HG03025 (cell line): ENCODE measurements at regions not wholly inside any gene's neighbourhood (a gene's known extent, or its start where the extent isn't known, plus 50 kb on each side); places are given as distances from the start of the nearest gene placed in this dataset.

Experiments used
- ATAC-seq: cut with Tn5 transposase; IDR thresholded peaks from one replicate; pipeline ENCODE4 v1.9.1; 2021; ENCODE audit warnings: mild to moderate bottlenecking, moderate library complexity; ENCODE audit not compliant: unreplicated experiment, low FRiP score

GRCh38 chr13:29961036-29961670, 110.7 kb upstream of the UBL3 start:
- ATAC-seq: no peak

GRCh38 chr13:29959603-29960002, 109.2 kb upstream of the UBL3 start:
- no peak for ATAC-seq

- ATAC-seq: no peak
Measured at GRCh38 chr13:29959086-29959485, 108.7 kb upstream of the UBL3 start.

DNA sequence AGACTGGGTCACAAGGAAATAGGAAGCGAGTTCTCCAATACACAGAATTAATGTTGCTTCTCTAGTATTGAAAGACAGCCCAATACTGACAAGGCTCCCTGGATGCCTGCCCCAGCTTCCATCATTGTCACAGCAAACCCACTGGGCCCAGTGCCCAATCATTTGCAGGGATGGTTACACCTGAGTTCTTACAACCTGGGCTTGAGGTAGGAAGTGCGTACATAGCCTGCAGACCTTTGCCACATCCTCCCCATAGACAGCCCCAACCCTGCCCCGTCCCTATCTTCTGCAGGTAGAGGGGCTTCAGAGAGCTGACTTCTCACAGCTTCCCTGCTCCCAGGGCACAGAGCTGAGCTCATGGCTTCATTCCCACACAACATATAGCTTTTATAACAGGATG, 108.1 kb upstream of the UBL3 start:
- ATAC-seq: no peak

DNA sequence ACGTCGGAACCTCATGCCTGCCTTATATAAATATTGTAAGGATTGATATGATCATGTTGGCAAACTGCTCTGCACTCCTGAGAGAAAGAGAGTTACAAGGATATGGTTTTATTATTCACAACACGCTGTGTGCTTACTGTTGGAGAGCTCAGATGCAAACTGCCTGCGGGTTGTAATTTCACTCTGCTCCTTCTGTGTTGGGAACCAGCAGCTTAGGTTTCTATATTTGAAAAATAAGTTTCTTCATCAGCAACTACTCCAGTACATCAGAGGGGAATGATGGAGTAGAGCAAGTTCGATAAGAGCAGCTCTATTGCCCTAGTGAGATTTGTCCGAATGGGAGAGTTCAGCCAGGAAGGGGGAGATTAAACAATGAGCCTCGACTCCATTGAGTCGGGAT, 106.9 kb upstream of the UBL3 start:
- no peak for ATAC-seq

DNA sequence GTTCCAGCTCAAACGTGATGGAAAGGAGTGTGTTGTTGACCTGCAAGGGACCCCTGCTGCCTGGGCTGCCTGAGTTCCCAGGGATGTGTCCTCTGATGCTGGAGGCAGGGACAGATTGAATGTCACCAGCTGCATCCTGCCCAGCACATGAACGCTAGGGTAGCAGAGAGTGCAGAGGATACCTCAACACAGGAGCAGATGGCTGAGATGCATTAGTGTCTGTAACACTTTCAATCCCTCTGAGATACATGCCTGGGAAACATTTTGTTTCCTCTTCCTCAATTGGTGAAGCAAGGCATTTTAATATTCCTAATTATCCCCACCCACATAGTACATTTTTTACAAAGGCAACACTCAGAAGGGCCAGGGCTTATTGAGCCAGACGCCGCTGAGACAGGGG, 106.4 kb upstream of the UBL3 start:
- no peak for ATAC-seq

DNA sequence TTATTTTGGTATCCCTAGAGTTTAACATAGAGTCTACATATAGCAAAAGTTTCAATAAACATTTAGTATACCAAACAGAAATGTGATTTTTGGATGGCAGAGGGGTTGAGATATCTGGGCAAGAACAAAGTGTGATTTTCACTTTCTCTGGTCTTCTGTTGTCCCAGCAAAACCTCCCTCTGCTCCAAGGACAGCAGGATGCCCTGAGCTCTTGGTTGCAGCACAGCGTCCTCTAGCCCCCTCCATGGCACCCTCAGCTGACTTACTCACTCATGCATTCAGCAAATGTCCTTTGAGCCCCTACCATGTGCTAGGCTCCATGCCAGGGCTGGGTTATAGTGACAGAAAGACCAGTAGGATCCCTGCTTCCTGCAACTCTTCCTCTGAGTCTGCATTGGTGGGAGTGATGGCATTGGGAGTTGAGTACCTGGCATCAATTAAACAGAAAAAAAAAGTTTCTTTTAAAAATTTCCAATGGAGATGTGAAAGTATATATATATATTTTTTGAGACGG, 104.8 kb upstream of the UBL3 start:
- no peak for ATAC-seq

GRCh38 chr13:29954082-29955028, 103.9 kb upstream of the UBL3 start:
- no peak for ATAC-seq

GRCh38 chr13:29953542-29953941, 103.1 kb upstream of the UBL3 start:
- no peak for ATAC-seq

GRCh38 chr13:29952245-29952644, 101.8 kb upstream of the UBL3 start:
- ATAC-seq: no peak

DNA sequence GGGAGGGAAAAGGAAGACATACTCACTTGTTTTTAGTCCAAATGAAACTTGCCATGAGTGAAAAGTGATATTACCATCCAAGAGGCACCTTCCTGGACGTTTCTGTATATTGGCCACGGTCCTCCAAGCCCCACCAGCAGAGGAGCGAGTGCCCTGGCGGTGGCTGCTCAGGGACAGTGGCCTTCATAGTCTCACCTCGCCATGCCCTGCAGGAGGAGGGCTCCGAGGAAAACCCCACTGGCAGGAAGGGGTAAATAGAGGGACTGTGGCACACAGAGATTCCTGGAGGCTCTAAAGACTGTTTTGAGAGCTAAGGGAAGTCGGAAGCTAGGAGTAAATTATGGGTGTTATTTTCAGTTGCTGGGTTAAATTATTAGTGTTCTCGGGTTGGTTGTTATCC, 98.4 kb upstream of the UBL3 start:
- no peak for ATAC-seq

DNA sequence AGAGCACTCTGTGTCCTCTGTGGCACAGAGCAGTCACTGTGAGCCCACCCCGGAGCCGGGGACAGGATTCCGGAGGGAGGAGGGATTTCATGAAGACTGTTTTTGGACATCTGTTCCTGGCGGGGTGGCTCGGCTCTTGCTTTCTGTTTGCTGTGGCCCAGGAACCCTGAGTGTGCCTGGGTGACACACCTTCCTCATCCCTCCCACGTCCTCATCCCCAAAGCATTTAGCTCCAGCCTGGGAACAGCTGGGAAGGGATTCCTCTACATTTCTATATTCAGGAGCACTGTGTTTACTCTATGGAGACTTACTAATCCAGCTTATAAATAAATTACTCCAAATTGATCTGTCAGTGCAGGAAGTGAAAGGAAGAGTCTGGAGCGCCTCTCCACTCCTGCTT, 97.8 kb upstream of the UBL3 start:
- ATAC-seq: no peak

DNA sequence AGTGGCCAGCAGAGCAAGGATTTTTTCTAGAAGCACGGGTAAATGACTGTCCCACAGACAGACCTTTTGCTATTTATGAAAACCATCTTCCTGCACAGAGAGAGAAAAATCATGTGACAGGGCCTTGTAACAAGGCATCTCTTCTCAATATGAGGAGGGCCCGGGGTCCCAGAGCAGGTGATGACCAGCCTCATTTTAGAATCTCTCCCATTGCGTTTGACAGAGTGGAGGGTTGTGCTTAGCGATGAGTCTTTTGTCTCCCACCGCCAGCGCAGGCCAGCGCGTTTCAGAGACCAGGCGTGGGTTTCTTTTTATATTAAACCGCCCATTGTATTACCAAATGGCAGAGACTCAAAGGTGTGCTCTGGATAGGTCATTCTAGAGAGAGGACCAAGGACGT, 97.4 kb upstream of the UBL3 start:
- ATAC-seq: no peak

GRCh38 chr13:29946093-29946492, 95.7 kb upstream of the UBL3 start:
- no peak for ATAC-seq

DNA sequence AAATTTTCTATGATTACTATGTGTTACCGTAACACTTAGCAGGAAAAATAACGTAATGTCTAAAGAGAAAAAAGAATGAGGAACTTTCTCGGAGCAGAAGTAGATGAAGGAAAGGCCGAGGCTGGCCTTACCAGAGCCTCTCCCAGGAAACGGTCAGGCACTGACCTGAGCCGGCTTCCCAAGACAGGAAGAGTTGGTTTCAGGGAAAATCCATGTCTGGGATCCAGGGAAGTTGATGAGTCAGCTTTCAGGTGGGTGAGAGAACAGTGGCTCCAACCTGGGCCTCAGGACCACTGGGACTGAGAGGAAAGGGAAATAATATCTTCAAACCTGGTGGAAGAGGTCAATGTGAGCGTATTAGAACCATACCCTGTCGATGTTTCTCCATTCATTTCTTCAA, 93.3 kb upstream of the UBL3 start:
- no peak for ATAC-seq

- no peak for ATAC-seq
Measured at GRCh38 chr13:29943273-29943672, 92.9 kb upstream of the UBL3 start.

DNA sequence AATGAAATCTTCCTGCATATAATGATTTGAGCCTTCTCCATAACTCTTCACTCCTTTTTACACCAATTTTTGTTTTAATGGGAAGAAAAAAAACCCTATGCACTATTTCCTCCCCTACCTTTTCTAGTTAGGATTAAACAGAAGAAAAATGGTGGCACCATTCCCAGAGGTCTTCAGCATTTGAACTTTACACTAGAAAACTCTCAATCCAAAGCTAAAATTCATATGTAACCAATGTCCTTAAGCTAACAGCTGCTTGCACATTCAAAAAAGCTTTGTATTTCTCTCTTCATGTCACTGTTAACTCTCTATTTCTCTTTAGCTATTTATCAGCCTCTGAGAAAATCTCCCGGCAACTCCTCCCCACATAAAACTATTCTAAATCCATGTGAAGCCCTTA, 90.3 kb upstream of the UBL3 start:
- no peak for ATAC-seq

DNA sequence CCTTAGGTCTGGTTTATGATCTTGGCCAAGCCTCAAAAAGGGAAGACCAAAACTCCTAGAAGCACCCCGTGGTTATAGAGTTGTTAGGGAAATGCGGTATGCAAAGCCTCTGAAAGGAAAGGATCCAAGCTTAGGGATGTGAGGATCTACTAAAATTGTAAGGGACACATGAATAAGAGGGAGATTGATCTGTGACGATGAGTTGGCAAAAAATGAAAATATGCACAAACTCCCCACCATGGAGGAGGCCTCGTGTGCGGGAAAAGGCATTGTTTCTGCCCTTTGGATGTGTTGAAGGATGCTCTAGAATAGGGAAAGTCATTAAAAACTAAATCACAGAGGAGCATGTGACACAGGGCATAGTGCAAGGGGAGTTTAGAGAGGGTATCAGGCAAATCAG, 88.7 kb upstream of the UBL3 start:
- no peak for ATAC-seq

DNA sequence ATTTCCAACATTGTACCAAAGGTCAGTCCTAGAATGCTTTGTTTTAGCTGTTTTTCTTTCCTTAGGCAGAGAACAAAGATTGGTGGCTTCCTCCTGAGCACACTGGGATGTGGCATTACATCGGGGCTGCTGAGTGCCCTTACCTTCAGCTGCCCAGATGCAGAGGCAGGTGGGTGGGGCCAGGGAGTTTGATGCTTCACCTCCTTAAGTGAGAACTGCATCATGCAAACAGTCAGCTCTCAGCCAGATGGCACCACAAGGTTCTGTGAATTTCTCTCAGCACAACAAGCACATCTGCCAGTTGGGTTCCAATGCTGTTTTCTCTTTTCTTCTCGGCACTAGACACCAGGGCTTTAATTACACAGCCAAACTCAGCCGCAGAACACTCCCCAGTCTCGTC, 87.4 kb upstream of the UBL3 start:
- ATAC-seq: no peak

DNA sequence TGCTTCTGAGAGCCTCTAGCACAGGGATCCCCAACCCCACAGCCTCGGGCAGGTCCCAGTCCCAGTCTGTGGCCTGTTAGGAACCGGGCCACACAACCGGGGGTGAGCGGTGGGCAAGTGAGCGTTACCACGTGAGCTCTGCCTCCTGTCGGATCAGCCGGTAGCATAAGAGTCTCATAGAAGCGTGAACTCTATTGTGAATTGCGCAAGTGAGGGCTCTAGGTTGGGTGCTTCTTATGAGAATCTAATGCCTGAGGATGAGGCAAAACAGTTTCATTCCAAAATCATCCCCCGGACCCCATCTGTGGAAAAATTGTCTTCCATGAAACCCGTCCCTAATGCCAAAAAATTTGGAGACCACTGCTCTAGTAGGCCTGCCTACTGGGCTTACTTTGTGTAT, 87.0 kb upstream of the UBL3 start:
- ATAC-seq: no peak

- ATAC-seq: no peak
Measured at GRCh38 chr13:29936956-29937355, 86.5 kb upstream of the UBL3 start.
